ENCODE measurements at regions not wholly inside any gene's neighbourhood (a gene's known extent, or its start where the extent isn't known, plus 50 kb on each side); places are given as distances from the start of the nearest gene placed in this dataset.

GRCh38 chr20:1757606-1758512 lies 100.3 kb upstream of the SIRPG start:
- Histone ChIP-seq H3K79me2 (ENCODE audit: insufficient read depth) (no peaks in the 10 kb centered on the region), H3K36me3 (ENCODE audit: low read depth) (no peaks in the 10 kb centered on the region), H3F3A (ENCODE audit: insufficient read depth) (0 out of 2 replicates have a peak, but pooled peaks cover 3% of the 10 kb centered on the region), H4K20me1 (ENCODE audit: insufficient read depth) (no peaks in the 10 kb centered on the region), H2AFZ (no peak overlapping the region), H3K27ac (no peak overlapping the region), H3K27me3 (replicated peaks; ENCODE audit: insufficient read depth) (no peaks in the 10 kb centered on the region), H3K4me1 (ENCODE audit: insufficient read depth) (peaks cover 15% of the 10 kb centered on the region), H3K9ac (no peak overlapping the region), H3K4me2 (ENCODE audit: unreplicated experiment) (no peak overlapping the region), H3K9me3 (ENCODE audit: low read depth) (no peaks in the 10 kb centered on the region), H3K9me2 (ENCODE audit: insufficient read depth) (no peaks in the 10 kb centered on the region), H3K4me3 (no peak overlapping the region)
- in situ Hi-C loops (cut with MboI): no loop called here
- 72 to 88% methylated on average over 5 of the region's 5 CpGs for WGBS, 2 experiments (ENCODE audit: low coverage in 1 of 2, low lambda C conversion rate in 2 of 2, missing lambda C conversion rate in 2 of 2)
- TF ChIP-seq EZH2phosphoT487 (IDR thresholded peaks at IDR 0.05; ENCODE audit: insufficient read depth, low read depth) (no peak), EZH2 (IDR thresholded peaks at IDR 0.05; ENCODE audit: insufficient read depth, poor library complexity, severe bottlenecking) (no peak)
- no peak for DNase-seq

GRCh38 chr20:1757072-1757471 lies 99.5 kb upstream of the SIRPG start:
- in situ Hi-C loops (cut with MboI): no loop called here
- DNase-seq: no peak
- no peaks in the 10 kb centered on the region for H3K36me3 ChIP-seq (ENCODE audit: low read depth)

DNA sequence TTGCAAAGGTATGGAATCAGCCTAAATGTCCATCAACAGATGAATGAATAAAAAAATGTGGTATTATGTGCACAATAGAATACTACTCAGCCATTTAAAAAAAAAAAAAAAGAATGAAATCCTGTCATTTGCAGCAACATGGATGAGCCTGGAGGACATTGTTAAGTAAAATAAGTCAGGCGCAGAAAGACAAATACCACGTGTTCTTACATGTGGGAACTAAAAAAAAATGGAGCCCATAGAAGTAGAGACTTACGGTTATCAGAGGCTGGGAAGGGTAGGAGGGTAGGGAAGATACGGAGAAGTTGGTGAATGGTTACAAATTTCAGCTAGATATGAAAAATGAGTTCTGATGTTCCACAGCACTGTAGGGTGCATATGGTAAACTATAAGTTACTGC lies 97.2 kb upstream of the SIRPG start:
- DNase-seq: no peak
- Histone ChIP-seq H3K36me3 (ENCODE audit: low read depth) (no peaks in the 10 kb centered on the region), H3K9me2 (ENCODE audit: insufficient read depth) (no peaks in the 10 kb centered on the region), H3F3A (ENCODE audit: insufficient read depth) (no peaks in the 10 kb centered on the region), H3K4me2 (ENCODE audit: unreplicated experiment) (no peak overlapping the region), H3K27ac (no peak overlapping the region), H3K4me1 (ENCODE audit: insufficient read depth) (no peaks in the 10 kb centered on the region), H4K20me1 (ENCODE audit: insufficient read depth) (no peaks in the 10 kb centered on the region), H3K9ac (no peak overlapping the region), H3K27me3 (replicated peaks; ENCODE audit: insufficient read depth) (no peaks in the 10 kb centered on the region), H3K79me2 (ENCODE audit: insufficient read depth) (no peaks in the 10 kb centered on the region), H3K4me3 (no peak overlapping the region), H3K9me3 (ENCODE audit: low read depth) (no peaks in the 10 kb centered on the region), H2AFZ (no peak overlapping the region)
- in situ Hi-C loops (cut with MboI): no loop called here
- WGBS, 2 experiments (ENCODE audit: low coverage in 1 of 2, low lambda C conversion rate in 2 of 2, missing lambda C conversion rate in 2 of 2): 68 to 69% methylated on average over 4 of the region's 4 CpGs
- TF ChIP-seq EZH2 (IDR thresholded peaks at IDR 0.05; ENCODE audit: insufficient read depth, poor library complexity, severe bottlenecking) (no peak), EZH2phosphoT487 (IDR thresholded peaks at IDR 0.05; ENCODE audit: insufficient read depth, low read depth) (no peak)

More at GRCh38 chr20:1757072-1757471, 99.5 kb upstream of the SIRPG start:
- Histone ChIP-seq H3K4me3 (no peak overlapping the region), H3K27me3 (replicated peaks; ENCODE audit: insufficient read depth) (no peaks in the 10 kb centered on the region), H3K79me2 (ENCODE audit: insufficient read depth) (no peaks in the 10 kb centered on the region), H3K4me1 (ENCODE audit: insufficient read depth) (peaks cover 15% of the 10 kb centered on the region), H3K9me2 (ENCODE audit: insufficient read depth) (no peaks in the 10 kb centered on the region), H3K27ac (no peak overlapping the region), H3K9ac (no peak overlapping the region), H3F3A (ENCODE audit: insufficient read depth) (0 out of 2 replicates have a peak, but pooled peaks cover 3% of the 10 kb centered on the region), H2AFZ (no peak overlapping the region), H3K4me2 (ENCODE audit: unreplicated experiment) (no peak overlapping the region), H4K20me1 (ENCODE audit: insufficient read depth) (no peaks in the 10 kb centered on the region), H3K9me3 (ENCODE audit: low read depth) (no peaks in the 10 kb centered on the region)
- TF ChIP-seq EZH2phosphoT487 (IDR thresholded peaks at IDR 0.05; ENCODE audit: insufficient read depth, low read depth) (no peak), EZH2 (IDR thresholded peaks at IDR 0.05; ENCODE audit: insufficient read depth, poor library complexity, severe bottlenecking) (no peak)

DNA sequence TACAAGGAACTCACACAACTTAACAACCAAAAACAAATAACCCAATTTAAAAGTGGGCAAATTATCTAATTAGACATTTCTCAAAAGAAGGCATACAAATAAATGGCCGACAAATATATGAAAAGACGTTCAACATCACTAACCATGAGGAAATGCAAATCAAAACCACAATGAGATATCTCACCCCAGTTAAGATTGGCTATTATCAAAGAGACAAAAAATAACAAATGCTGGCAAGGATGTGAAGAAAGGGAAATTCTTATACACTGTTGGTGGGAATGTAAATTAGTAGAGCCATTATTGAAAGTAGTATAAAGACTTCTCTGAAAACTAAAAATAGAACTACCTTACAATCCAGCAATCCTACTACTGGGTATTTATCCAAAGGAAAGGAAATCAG lies 96.7 kb upstream of the SIRPG start:
- in situ Hi-C loops (cut with MboI): no loop called here

More for the DNA sequence above, 96.7 kb upstream of the SIRPG start:
- H2AFZ ChIP-seq: no peak overlapping the region
- no peaks in the 10 kb centered on the region for H3K4me1 ChIP-seq (ENCODE audit: insufficient read depth)
- H3K4me3 ChIP-seq: no peak overlapping the region
- no peak for TF ChIP-seq EZH2 (IDR thresholded peaks at IDR 0.05; ENCODE audit: insufficient read depth, poor library complexity, severe bottlenecking)
- no peak for TF ChIP-seq EZH2phosphoT487 (IDR thresholded peaks at IDR 0.05; ENCODE audit: insufficient read depth, low read depth)
- 73 to 77% methylated on average over 2 of the region's 2 CpGs for WGBS, 2 experiments (ENCODE audit: low coverage in 1 of 2, low lambda C conversion rate in 2 of 2, missing lambda C conversion rate in 2 of 2)
- no peak overlapping the region for H3K27ac ChIP-seq
- H3K27me3 ChIP-seq (replicated peaks; ENCODE audit: insufficient read depth): no peaks in the 10 kb centered on the region
- DNase-seq: no peak
- H3K79me2 ChIP-seq (ENCODE audit: insufficient read depth): no peaks in the 10 kb centered on the region
- H3K9me3 ChIP-seq (ENCODE audit: low read depth): no peaks in the 10 kb centered on the region
- H3K36me3 ChIP-seq (ENCODE audit: low read depth): no peaks in the 10 kb centered on the region
- H3F3A ChIP-seq (ENCODE audit: insufficient read depth): no peaks in the 10 kb centered on the region
- 0 out of 2 replicates have a peak, but pooled peaks cover 3% of the 10 kb centered on the region for H3K9me2 ChIP-seq (ENCODE audit: insufficient read depth)
- H4K20me1 ChIP-seq (ENCODE audit: insufficient read depth): no peaks in the 10 kb centered on the region
- no peak overlapping the region for H3K9ac ChIP-seq
- no peak overlapping the region for H3K4me2 ChIP-seq (ENCODE audit: unreplicated experiment)

Data from GM23248 (cell line).